Cardiac muscle cell (in vitro differentiated cells and primary cell): ENCODE measurements at regions not wholly inside any gene's neighbourhood (a gene's known extent, or its start where the extent isn't known, plus 50 kb on each side); places are given as distances from the start of the nearest gene placed in this dataset.

Source experiments
- DNase-seq, 2 donors: peaks; one replicate each; pipeline versions ENCODE4 v3.0.0 to v3.0.0-alpha.2; 2010 to 2017; ENCODE audit warnings: low read depth in 1 of 2, low spot score in 1 of 2
- H3K27ac ChIP-seq: fragments of 200-600 bp; sonication (generic); 2 replicates; pipeline ENCODE4 v1.5.1; 2016
- H3K27me3 ChIP-seq: fragments of 200-600 bp; sonication (generic); 2 replicates; pipeline ENCODE4 v1.6.0; 2016; ENCODE audit warnings: control low read depth
- H3K36me3 ChIP-seq: fragments of 200-600 bp; sonication (generic); 2 replicates; pipeline ENCODE4 v1.5.1; 2016; ENCODE audit warnings: control low read depth
- H3K4me1 ChIP-seq: fragments of 200-600 bp; sonication (generic); 2 replicates; pipeline ENCODE4 v1.8.1; 2017; ENCODE audit warnings: low read depth, mild to moderate bottlenecking, mixed run types
- H3K4me3 ChIP-seq: fragments of 200-600 bp; sonication (generic); 2 replicates; pipeline ENCODE4 v1.5.1; 2016; ENCODE audit warnings: mild to moderate bottlenecking
- H3K9me3 ChIP-seq: fragments of 200-600 bp; sonication (generic); 2 replicates; pipeline ENCODE4 v1.5.1; 2017; ENCODE audit warnings: low read depth, mild to moderate bottlenecking, control low read depth
- TF ChIP-seq, protein P1 (sequence below): IDR thresholded peaks from 2 replicates; pipeline ENCODE4 v1.5.1; 2012; ENCODE audit warnings: low read depth, mild to moderate bottlenecking, low read length

DNA sequence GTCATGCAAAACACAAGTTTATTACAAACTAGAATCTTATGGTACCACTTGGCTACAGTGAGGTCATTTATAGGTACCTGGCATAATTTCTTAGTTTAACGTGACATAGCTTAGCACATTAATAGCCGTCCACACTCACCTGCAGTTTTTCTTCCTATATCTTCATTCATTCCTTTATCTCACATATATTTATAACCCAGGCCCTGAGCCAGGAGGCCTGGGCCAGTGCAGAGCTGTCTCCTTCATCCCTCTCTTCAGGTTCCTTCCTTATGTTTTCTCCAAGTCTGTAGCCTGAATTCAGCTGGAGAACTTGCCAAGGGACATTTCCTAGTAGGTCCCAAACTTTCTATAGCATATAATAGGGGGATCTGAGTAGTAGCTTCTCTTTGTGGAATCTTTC, 367.9 kb upstream of the SGCD start:
- H3K36me3 ChIP-seq = no peaks in the 10 kb centered on the region
- no peak overlapping the region for H3K27ac ChIP-seq
- no peaks in the 10 kb centered on the region for H3K27me3 ChIP-seq
- H3K4me1 ChIP-seq = no peaks in the 10 kb centered on the region
- no peak for DNase-seq
- H3K4me3 ChIP-seq = no peak overlapping the region
- H3K9me3 ChIP-seq = no peaks in the 10 kb centered on the region
- TF ChIP-seq, protein P1, sequence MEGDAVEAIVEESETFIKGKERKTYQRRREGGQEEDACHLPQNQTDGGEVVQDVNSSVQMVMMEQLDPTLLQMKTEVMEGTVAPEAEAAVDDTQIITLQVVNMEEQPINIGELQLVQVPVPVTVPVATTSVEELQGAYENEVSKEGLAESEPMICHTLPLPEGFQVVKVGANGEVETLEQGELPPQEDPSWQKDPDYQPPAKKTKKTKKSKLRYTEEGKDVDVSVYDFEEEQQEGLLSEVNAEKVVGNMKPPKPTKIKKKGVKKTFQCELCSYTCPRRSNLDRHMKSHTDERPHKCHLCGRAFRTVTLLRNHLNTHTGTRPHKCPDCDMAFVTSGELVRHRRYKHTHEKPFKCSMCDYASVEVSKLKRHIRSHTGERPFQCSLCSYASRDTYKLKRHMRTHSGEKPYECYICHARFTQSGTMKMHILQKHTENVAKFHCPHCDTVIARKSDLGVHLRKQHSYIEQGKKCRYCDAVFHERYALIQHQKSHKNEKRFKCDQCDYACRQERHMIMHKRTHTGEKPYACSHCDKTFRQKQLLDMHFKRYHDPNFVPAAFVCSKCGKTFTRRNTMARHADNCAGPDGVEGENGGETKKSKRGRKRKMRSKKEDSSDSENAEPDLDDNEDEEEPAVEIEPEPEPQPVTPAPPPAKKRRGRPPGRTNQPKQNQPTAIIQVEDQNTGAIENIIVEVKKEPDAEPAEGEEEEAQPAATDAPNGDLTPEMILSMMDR = no peak

DNA sequence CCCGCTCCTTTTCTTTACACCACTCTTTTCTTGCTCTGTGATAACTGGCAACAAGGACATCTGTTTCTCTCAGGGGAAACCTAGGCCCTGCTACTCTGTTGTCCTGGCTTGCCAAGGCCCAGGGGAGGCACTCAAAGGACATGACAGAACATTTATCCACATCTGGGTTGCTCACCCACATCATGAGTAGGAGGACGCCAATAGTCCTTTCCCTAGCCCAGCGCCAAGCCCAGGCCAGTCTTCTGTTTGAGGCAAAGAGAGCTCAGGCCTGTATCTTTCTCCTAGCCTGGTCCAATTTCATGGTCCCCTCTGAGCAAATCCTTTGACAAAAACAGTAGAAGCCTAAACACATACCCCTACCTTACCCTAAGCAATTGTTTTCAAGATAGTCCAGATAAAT, 366.8 kb upstream of the SGCD start:
- no peak for DNase-seq
- no peak overlapping the region for H3K4me3 ChIP-seq
- no peak overlapping the region for H3K27ac ChIP-seq
- H3K9me3 ChIP-seq = no peaks in the 10 kb centered on the region
- TF ChIP-seq, protein P1 = no peak
- H3K36me3 ChIP-seq = no peaks in the 10 kb centered on the region
- no peaks in the 10 kb centered on the region for H3K4me1 ChIP-seq
- H3K27me3 ChIP-seq = no peaks in the 10 kb centered on the region

DNA sequence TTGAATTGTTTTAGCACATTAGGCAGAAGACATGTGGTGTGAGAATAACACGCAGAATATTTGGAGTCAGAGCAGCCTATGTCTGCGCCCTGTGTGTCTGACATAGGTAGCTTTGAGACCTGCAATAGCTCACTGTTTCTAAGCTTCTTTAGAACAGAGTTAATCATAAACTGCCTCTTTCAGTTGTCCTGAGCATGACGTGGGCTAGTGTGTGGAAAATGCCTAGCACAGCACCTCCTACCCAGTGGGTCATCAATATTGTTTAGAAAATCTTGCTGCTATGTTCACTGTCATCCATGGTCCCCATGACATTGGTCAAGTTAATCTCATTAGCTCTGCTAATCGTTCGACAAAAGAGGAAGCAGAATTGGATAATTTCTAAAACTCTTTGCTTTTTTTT, 357.4 kb upstream of the SGCD start:
- Histone ChIP-seq H3K36me3 (no peaks in the 10 kb centered on the region), H3K4me1 (no peaks in the 10 kb centered on the region), H3K27ac (no peak overlapping the region), H3K9me3 (no peaks in the 10 kb centered on the region), H3K27me3 (no peaks in the 10 kb centered on the region), H3K4me3 (no peak overlapping the region)
- no peak for DNase-seq
- TF ChIP-seq, protein P1 = no peak

DNA sequence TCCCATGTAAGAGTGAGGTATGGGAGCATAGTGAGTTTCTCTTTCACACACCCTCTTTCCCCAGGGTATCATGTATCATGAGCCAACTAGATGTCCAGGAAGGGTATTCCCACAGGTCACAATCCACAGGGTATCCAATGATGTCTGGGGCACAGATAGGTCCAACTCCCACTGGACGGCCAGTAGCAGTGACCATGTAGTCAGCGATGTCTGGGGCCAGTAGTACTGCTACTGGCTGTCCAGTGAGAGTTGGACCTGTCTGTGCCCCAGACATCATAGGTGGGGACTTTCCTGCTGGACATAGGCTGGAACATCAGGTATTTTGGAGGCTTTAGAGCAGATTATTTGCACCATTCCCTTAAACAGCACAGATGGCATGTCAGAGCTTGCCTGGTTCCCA, 352.6 kb upstream of the SGCD start:
- H3K9me3 ChIP-seq = no peaks in the 10 kb centered on the region
- no peak for DNase-seq
- H3K27me3 ChIP-seq = no peaks in the 10 kb centered on the region
- TF ChIP-seq, protein P1 = no peak
- no peaks in the 10 kb centered on the region for H3K36me3 ChIP-seq
- H3K4me1 ChIP-seq = no peaks in the 10 kb centered on the region
- H3K4me3 ChIP-seq = no peak overlapping the region
- H3K27ac ChIP-seq = no peak overlapping the region

DNA sequence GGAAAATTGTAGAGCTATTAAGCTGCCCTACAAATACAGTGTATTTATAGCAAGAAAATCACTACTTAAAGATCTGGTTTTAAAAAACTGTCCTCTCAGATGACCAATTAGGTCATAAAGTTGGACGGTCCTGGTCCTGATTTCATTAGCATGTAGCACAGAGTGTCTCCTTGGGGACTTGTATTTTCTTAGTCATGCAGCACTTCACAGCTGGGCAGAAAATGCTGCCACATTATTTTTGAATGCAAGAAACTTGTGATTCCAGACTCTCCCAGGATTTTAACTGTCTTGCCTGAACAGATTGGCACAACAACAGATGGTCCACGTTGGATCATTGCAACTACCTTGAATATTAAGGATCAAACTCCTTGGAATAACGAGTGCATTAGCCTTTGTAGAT, 348.1 kb upstream of the SGCD start:
- H3K9me3 ChIP-seq = no peaks in the 10 kb centered on the region

More for the DNA sequence above, 348.1 kb upstream of the SGCD start:
- H3K27ac ChIP-seq = no peak overlapping the region
- H3K27me3 ChIP-seq = no peaks in the 10 kb centered on the region
- no peak overlapping the region for H3K4me3 ChIP-seq
- H3K36me3 ChIP-seq = no peaks in the 10 kb centered on the region
- TF ChIP-seq, protein P1 = no peak
- no peaks in the 10 kb centered on the region for H3K4me1 ChIP-seq
- DNase-seq = no peak
